ENCODE measurements at regions not wholly inside any gene's neighbourhood (a gene's known extent, or its start where the extent isn't known, plus 50 kb on each side); places are given as distances from the start of the nearest gene placed in this dataset.

DNA sequence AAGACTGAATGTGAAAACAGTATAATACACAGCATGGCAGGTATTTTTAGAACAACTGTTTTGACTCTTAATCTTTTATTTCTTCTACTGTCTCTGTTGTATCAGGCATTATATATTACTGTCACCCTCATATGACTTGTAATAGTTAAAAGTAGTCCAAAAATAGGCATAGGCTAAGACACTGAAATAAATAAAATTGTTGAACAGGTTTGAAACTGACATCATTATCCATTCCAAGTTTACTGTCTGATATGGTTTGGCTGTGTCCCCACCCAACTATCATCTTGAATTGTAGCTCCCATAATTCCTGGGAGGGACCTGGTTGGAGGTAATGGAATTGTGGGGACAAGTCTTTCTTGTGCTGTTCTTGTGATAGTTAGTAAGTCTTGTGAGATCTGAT, 91.4 kb upstream of the CDH19 start:
- ATAC-seq (ENCODE audit: low FRiP score in 2 of 2) (no peak), DNase-seq (no peak)
- no peaks in the 10 kb centered on the region for H3K27me3 ChIP-seq
- no peaks in the 10 kb centered on the region for H3K4me1 ChIP-seq
- H3K4me3 ChIP-seq: no peak overlapping the region
- TF ChIP-seq POLR2A (IDR thresholded peaks at IDR 0.05): no peak
- no peak for TF ChIP-seq EP300 (IDR thresholded peaks at IDR 0.05)
- TF ChIP-seq POLR2AphosphoS5 (IDR thresholded peaks at IDR 0.05): no peak
- no peak for TF ChIP-seq CTCF (IDR thresholded peaks at IDR 0.05)
- no peaks in the 10 kb centered on the region for H3K36me3 ChIP-seq
- no peak overlapping the region for H3K27ac ChIP-seq
- H3K9me3 ChIP-seq: no peaks in the 10 kb centered on the region

GRCh38 chr18:66694852-66695251, 91.0 kb upstream of the CDH19 start:
- no peaks in the 10 kb centered on the region for H3K27me3 ChIP-seq
- DNase-seq (no peak), ATAC-seq (ENCODE audit: low FRiP score in 2 of 2) (no peak)
- no peaks in the 10 kb centered on the region for H3K4me1 ChIP-seq
- no peaks in the 10 kb centered on the region for H3K36me3 ChIP-seq
- 68 to 83% methylated on average over 1 of the region's 1 CpG for WGBS, 2 donors
- TF ChIP-seq POLR2AphosphoS5 (IDR thresholded peaks at IDR 0.05) (no peak), POLR2A (IDR thresholded peaks at IDR 0.05) (no peak), CTCF (IDR thresholded peaks at IDR 0.05) (no peak), EP300 (IDR thresholded peaks at IDR 0.05) (no peak)
- H3K4me3 ChIP-seq: no peak overlapping the region
- no peak overlapping the region for H3K27ac ChIP-seq
- H3K9me3 ChIP-seq: no peaks in the 10 kb centered on the region

DNA sequence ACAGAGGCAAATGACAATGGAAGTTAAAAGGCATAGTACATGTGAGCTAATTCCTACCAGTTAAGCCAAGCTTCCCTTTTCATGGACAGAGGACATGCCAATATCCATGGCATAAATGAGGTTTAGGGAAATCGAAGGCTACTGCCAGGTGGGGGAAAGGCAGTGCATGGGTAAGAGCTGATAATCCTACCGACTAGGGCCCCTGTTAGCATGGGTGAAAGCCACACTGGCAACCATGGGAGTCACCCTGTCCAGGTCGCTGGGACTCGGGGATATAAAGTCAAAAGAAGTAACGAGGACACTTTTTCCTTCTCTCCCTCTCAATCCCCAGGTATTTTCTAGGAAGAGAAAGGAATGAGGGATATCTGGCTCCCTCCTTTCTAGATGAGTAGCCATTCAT, 83.7 kb upstream of the CDH19 start:
- DNase-seq (no peak), ATAC-seq (ENCODE audit: low FRiP score in 2 of 2) (no peak)
- no peaks in the 10 kb centered on the region for H3K4me1 ChIP-seq
- no peak overlapping the region for H3K4me3 ChIP-seq
- no peaks in the 10 kb centered on the region for H3K36me3 ChIP-seq
- no peak overlapping the region for H3K27ac ChIP-seq
- H3K9me3 ChIP-seq: peaks cover 0 to 14% (median 0%) of the 10 kb centered on the region in 4 donors
- TF ChIP-seq EP300 (IDR thresholded peaks at IDR 0.05) (no peak), CTCF (IDR thresholded peaks at IDR 0.05) (no peak), POLR2AphosphoS5 (IDR thresholded peaks at IDR 0.05) (no peak), POLR2A (IDR thresholded peaks at IDR 0.05) (no peak)
- WGBS, 2 donors: 81 to 88% methylated on average over 5 of the region's 5 CpGs
- H3K27me3 ChIP-seq: no peaks in the 10 kb centered on the region

DNA sequence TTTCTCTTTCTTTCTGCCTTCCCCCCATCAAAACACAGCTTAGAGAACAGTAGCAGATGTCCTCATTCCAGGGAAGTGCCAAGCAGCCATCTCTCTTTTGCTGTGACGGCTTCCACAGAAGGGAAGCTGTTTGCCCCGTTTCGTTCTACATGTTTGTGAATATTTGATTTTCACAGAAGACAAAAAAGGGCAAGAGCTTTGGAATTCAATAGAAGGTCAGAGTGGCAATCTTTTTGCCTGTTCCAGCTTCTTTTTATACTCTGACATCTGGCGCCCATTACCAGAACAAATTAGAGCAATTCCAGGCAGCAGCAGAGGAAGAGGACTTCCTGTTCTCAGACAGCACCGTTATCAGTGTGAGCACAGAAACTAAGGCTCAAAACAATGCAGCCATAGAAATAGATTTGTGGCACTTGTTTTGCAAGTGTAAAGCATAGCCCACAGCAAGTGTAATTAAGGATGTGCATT, 79.0 kb upstream of the CDH19 start:
- peak overlapping the region in 1 of 4 donors; percentile 60 for H3K27ac ChIP-seq
- H3K4me1 ChIP-seq: no peaks in the 10 kb centered on the region
- DNase-seq (no peak), ATAC-seq (ENCODE audit: low FRiP score in 2 of 2) (peak in 1 of 2 donors; percentile 46)
- 8 to 12% methylated on average over 5 of the region's 5 CpGs for WGBS, 2 donors
- H3K36me3 ChIP-seq: no peaks in the 10 kb centered on the region
- H3K27me3 ChIP-seq: no peaks in the 10 kb centered on the region
- H3K4me3 ChIP-seq: no peak overlapping the region
- peaks cover 0 to 20% (median 0%) of the 10 kb centered on the region in 4 donors for H3K9me3 ChIP-seq
- TF ChIP-seq POLR2AphosphoS5 (IDR thresholded peaks at IDR 0.05): no peak
- no peak for TF ChIP-seq CTCF (IDR thresholded peaks at IDR 0.05)
- peak in 1 of 4 donors; percentile 45 for TF ChIP-seq EP300 (IDR thresholded peaks at IDR 0.05)
- TF ChIP-seq POLR2A (IDR thresholded peaks at IDR 0.05): no peak

- Histone ChIP-seq H3K27me3 (no peaks in the 10 kb centered on the region), H3K27ac (no peak overlapping the region), H3K9me3 (peaks cover 0 to 8% (median 0%) of the 10 kb centered on the region in 4 donors), H3K4me3 (no peak overlapping the region), H3K4me1 (no peaks in the 10 kb centered on the region), H3K36me3 (no peaks in the 10 kb centered on the region)
- WGBS, 2 donors: 83 to 88% methylated on average over 4 of the region's 4 CpGs
- TF ChIP-seq POLR2A (IDR thresholded peaks at IDR 0.05) (no peak), CTCF (IDR thresholded peaks at IDR 0.05) (no peak), EP300 (IDR thresholded peaks at IDR 0.05) (no peak), POLR2AphosphoS5 (IDR thresholded peaks at IDR 0.05) (no peak)
- DNase-seq: no peak
- ATAC-seq (ENCODE audit: low FRiP score in 2 of 2): no peak
Observed at GRCh38 chr18:66676699-66677098, 72.8 kb upstream of the CDH19 start.
